Osteoblast (primary cell): ENCODE measurements at regions not wholly inside any gene's neighbourhood (a gene's known extent, or its start where the extent isn't known, plus 50 kb on each side); places are given as distances from the start of the nearest gene placed in this dataset.

Source experiments
- DNase-seq: peaks from one replicate; pipeline ENCODE4 v3.0.0; 2011; ENCODE audit warnings: low spot score, mixed read lengths; ENCODE audit not compliant: insufficient read length; ENCODE audit errors: missing footprints
- H2AFZ ChIP-seq: 2 replicates; pipeline ENCODE4 v1.6.0; 2011; ENCODE audit warnings: mild to moderate bottlenecking, low read length
- H3K27ac ChIP-seq: 2 replicates; pipeline ENCODE4 v1.5.1; 2011; ENCODE audit warnings: mild to moderate bottlenecking, low read depth, low read length, moderate library complexity
- H3K27me3 ChIP-seq: 2 replicates; pipeline ENCODE4 v1.6.0; 2012; ENCODE audit warnings: mild to moderate bottlenecking, control low read depth, inconsistent platforms, low read length, moderate library complexity; ENCODE audit not compliant: insufficient read depth
- H3K36me3 ChIP-seq: 2 replicates; pipeline ENCODE4 v1.5.1; 2011; ENCODE audit warnings: mild to moderate bottlenecking, low read length, control low read depth, moderate library complexity; ENCODE audit not compliant: insufficient read depth
- H3K4me1 ChIP-seq: 2 replicates; pipeline ENCODE4 v1.5.1; 2011; ENCODE audit warnings: mild to moderate bottlenecking, low read length, control low read depth, moderate library complexity; ENCODE audit not compliant: insufficient read depth
- H3K4me2 ChIP-seq: 2 replicates; pipeline ENCODE4 v1.6.0; 2011; ENCODE audit warnings: mild to moderate bottlenecking, low read length; ENCODE audit not compliant: insufficient read depth
- H3K4me3 ChIP-seq: fragments of 200-600 bp; sonication (generic); 3 replicates; pipeline ENCODE4 v1.5.1; 2012; ENCODE audit warnings: mild to moderate bottlenecking, low read length, inconsistent platforms; ENCODE audit not compliant: insufficient read depth
- H3K79me2 ChIP-seq: 2 replicates; pipeline ENCODE4 v1.6.0; 2012; ENCODE audit warnings: mild to moderate bottlenecking, low read length, control low read depth, inconsistent platforms; ENCODE audit not compliant: insufficient read depth
- H3K9me3 ChIP-seq: 2 replicates; pipeline ENCODE4 v1.5.1; 2011; ENCODE audit warnings: low read depth, low read length, control low read depth
- H4K20me1 ChIP-seq: 2 replicates; pipeline ENCODE4 v1.6.0; 2012; ENCODE audit warnings: mild to moderate bottlenecking, low read length, control low read depth; ENCODE audit not compliant: insufficient read depth
- TF ChIP-seq, protein P1 (sequence below): IDR thresholded peaks from 2 replicates; pipeline ENCODE4 v1.5.1; 2011; ENCODE audit warnings: mild to moderate bottlenecking, low read depth, low read length, moderate library complexity; ENCODE audit errors: extremely low read depth

DNA sequence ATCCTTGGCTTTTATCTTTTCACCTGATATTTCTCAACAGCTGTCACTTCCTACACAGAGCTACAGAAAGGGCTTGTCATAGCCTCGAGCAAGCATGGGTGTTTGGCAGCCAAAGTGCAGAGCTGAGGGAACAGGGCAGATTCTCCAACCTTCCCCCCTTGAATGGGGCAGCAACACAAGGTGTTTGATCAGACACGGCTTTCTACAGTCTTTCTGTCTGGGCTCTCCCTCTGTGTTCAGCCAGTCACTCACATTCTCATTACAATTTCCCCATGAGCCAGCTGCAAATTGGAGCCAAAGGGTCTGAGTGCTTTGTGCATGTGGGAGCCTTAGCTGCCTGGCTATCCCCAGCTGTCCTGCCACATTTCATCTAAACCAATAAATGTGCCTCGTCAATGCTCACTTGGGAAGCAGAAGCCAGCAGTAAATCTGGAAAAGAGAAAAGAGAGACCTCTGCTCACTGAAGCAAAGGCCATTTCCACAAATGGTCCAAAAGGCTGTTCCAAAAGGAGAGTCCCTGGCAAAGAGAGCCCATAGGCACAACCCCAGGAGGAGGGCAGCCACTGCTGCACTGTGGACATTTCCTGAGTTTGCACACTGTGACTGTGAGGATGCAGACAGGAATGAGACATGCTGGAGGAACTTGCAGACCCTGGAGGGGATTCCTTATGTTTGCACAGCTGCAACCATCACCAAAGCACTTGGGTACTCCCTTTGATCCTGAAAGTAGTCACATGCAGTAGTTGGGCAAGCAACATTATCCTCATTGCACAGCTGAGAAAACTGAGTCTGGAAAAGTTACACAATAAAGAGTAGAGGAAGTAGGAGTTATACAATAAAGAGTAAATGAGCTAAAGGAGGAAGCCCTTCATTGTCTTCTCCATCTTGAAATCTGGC is 186.8 kb downstream of the FAM181B start:
- DNase-seq: no peak
- H3K4me3 ChIP-seq: no peak overlapping the region
- H2AFZ ChIP-seq: no peak overlapping the region
- no peaks in the 10 kb centered on the region for H3K27me3 ChIP-seq
- TF ChIP-seq, protein P1, sequence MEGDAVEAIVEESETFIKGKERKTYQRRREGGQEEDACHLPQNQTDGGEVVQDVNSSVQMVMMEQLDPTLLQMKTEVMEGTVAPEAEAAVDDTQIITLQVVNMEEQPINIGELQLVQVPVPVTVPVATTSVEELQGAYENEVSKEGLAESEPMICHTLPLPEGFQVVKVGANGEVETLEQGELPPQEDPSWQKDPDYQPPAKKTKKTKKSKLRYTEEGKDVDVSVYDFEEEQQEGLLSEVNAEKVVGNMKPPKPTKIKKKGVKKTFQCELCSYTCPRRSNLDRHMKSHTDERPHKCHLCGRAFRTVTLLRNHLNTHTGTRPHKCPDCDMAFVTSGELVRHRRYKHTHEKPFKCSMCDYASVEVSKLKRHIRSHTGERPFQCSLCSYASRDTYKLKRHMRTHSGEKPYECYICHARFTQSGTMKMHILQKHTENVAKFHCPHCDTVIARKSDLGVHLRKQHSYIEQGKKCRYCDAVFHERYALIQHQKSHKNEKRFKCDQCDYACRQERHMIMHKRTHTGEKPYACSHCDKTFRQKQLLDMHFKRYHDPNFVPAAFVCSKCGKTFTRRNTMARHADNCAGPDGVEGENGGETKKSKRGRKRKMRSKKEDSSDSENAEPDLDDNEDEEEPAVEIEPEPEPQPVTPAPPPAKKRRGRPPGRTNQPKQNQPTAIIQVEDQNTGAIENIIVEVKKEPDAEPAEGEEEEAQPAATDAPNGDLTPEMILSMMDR: no peak
- H3K27ac ChIP-seq: no peak overlapping the region
- H3K36me3 ChIP-seq: no peaks in the 10 kb centered on the region
- H3K79me2 ChIP-seq: no peaks in the 10 kb centered on the region
- no peaks in the 10 kb centered on the region for H4K20me1 ChIP-seq
- H3K9me3 ChIP-seq: no peaks in the 10 kb centered on the region
- H3K4me1 ChIP-seq: no peaks in the 10 kb centered on the region
- H3K4me2 ChIP-seq: no peak overlapping the region

DNA sequence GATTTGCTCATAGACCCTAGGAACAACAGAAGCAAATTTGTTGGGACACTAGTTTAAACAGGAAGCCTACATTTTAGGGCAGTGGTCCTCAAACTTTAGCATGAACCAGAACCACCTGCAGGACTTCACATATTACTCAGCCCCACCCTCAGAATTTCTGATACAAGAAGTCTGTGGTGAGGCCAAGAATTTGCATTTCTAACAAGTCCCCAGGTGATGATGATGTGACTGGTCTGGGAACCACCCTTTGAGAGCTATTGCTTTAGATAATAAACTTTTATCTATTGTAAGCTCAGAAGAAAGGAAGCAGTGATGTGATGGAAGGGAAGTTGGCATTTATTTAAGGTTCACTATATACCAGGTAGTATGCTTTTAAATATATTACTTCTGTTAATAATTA is 194.0 kb downstream of the FAM181B start:
- Histone ChIP-seq H3K9me3 (no peaks in the 10 kb centered on the region), H3K4me1 (no peaks in the 10 kb centered on the region), H3K4me3 (no peak overlapping the region), H4K20me1 (no peaks in the 10 kb centered on the region), H3K4me2 (no peak overlapping the region), H2AFZ (no peak overlapping the region), H3K36me3 (no peaks in the 10 kb centered on the region), H3K27me3 (no peaks in the 10 kb centered on the region), H3K27ac (no peak overlapping the region), H3K79me2 (no peaks in the 10 kb centered on the region)
- DNase-seq: no peak
- TF ChIP-seq, protein P1: no peak

DNA sequence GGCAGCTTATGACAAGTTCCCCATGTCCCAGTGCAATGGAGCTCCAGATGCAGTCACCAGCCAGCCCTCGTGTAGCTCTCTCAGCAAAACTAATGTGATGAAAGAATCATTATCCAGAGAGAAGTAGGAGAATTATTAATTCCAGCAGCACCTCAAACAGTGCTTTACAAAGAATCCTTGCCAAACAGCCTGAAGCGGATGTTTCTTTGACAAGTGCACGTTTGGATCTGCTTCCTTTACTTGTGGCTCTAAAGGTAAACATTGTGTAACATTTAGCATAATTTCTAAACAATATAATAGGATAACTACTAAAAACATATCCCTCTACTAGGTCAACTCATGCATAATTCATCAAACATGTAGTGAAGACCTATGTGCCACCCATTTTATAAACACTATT is 197.0 kb downstream of the FAM181B start:
- Histone ChIP-seq H3K4me1 (no peaks in the 10 kb centered on the region), H3K79me2 (no peaks in the 10 kb centered on the region), H3K27ac (no peak overlapping the region), H3K36me3 (no peaks in the 10 kb centered on the region), H3K27me3 (no peaks in the 10 kb centered on the region), H2AFZ (no peak overlapping the region), H3K9me3 (no peaks in the 10 kb centered on the region), H4K20me1 (no peaks in the 10 kb centered on the region), H3K4me2 (no peak overlapping the region), H3K4me3 (no peak overlapping the region)
- TF ChIP-seq, protein P1: no peak
- DNase-seq: no peak

DNA sequence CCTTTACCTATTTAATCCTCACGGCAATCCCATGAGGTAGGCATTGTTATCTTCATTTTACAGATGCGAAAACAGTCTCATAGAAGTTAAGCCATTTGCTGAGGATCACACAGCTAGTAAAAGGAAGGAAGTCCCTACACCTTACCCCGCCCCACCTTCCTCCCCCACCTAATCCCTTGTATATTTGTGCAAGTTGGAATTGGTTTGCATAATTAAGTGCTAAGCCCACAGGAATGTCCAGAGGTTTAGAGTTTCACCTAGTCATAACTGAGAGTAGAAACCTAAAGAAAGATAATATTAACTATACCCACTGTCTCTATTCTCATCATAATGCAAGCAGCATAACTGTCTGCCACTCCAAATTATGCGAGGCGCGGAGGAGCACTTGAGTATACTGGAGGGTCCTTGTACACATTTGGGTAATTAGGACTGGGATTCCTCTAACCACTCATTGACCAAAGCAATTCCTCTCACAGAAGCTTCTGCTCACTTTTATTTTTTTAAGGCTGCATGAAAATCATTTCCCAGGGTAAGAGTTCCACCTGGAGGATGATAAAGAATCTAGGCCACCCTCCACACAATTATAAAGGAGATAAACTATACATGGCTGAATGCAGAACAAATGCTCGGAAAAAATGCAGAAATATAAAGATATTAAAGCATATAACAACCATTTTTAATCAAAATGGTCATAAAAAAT is 199.9 kb downstream of the FAM181B start:
- no peaks in the 10 kb centered on the region for H3K36me3 ChIP-seq
- no peaks in the 10 kb centered on the region for H4K20me1 ChIP-seq
- no peak overlapping the region for H3K4me3 ChIP-seq
- H2AFZ ChIP-seq: no peak overlapping the region
- no peaks in the 10 kb centered on the region for H3K4me1 ChIP-seq
- H3K27me3 ChIP-seq: no peaks in the 10 kb centered on the region
- DNase-seq: no peak
- H3K27ac ChIP-seq: no peak overlapping the region
- no peaks in the 10 kb centered on the region for H3K9me3 ChIP-seq
- H3K4me2 ChIP-seq: no peak overlapping the region
- TF ChIP-seq, protein P1: no peak
- no peaks in the 10 kb centered on the region for H3K79me2 ChIP-seq
